Coronary artery (tissue), 2 donors: ENCODE measurements at regions not wholly inside any gene's neighbourhood (a gene's known extent, or its start where the extent isn't known, plus 50 kb on each side); places are given as distances from the start of the nearest gene placed in this dataset.
A peak's percentile ranks its signal among the peaks of the same experiment; 100 is the strongest.

Experiments
- DNase-seq: peaks from one replicate; pipeline ENCODE4 v3.0.0-alpha.2; 2017; ENCODE audit warnings: low spot score
- H3K27ac ChIP-seq, 2 donors: fragments of 200-600 bp; sonication (generic); one replicate each; pipeline ENCODE4 v1.5.1; 2016 to 2019
- H3K4me3 ChIP-seq: fragments of 200-600 bp; sonication (generic); 2 replicates; pipeline ENCODE4 v1.5.1; 2016; ENCODE audit warnings: mild to moderate bottlenecking, moderate library complexity
- TF ChIP-seq, protein P1 (sequence below): fragments of 200-600 bp; sonication (generic); IDR thresholded peaks from one replicate; pipeline ENCODE4 v1.5.1; 2019; ENCODE audit warnings: antibody characterized with exemption

DNA sequence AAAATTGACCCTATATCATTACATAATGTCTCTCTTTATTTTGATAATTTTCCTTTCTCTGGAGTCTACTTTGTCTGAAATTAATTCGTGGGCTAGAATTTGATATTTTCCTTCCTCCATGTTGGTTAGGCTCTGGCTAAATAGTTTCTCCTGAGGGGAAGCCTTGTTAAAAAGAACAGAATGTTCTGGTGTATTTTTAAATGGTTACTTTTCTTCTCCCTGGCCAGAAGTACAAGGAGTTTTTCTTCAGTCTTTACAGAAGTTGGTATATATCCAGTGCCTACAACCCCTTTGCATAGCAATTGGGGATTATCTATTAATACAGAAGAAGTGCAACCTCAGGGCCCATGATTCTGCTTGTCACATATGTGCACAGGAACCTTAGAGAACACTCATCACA is 185.6 kb upstream of the RAB4A start:
- TF ChIP-seq, protein P1, sequence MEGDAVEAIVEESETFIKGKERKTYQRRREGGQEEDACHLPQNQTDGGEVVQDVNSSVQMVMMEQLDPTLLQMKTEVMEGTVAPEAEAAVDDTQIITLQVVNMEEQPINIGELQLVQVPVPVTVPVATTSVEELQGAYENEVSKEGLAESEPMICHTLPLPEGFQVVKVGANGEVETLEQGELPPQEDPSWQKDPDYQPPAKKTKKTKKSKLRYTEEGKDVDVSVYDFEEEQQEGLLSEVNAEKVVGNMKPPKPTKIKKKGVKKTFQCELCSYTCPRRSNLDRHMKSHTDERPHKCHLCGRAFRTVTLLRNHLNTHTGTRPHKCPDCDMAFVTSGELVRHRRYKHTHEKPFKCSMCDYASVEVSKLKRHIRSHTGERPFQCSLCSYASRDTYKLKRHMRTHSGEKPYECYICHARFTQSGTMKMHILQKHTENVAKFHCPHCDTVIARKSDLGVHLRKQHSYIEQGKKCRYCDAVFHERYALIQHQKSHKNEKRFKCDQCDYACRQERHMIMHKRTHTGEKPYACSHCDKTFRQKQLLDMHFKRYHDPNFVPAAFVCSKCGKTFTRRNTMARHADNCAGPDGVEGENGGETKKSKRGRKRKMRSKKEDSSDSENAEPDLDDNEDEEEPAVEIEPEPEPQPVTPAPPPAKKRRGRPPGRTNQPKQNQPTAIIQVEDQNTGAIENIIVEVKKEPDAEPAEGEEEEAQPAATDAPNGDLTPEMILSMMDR, result no peak
- no peak for DNase-seq
- H3K4me3 ChIP-seq, result no peak overlapping the region
- H3K27ac ChIP-seq, result peak overlapping the region; percentile 77 to 80

DNA sequence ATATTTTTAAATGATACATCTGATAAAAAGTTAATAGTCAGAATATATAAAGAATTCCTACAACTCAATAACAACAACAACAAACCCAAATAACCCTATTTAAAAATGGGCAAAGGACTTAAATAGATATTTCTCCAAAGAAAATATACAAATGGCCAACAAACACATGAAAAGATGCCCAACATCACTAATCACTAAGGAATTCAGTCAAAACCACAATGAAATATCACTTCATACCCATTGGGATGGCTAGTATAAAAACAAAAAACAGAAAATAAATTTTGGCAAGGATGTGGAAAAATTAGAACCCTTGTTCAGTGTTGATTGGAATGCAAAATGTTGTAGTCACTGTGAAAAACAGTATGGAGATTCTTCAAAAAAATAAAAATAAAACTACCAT is 184.8 kb upstream of the RAB4A start:
- TF ChIP-seq, protein P1, result no peak
- peak overlapping the region; percentile 67 to 77 for H3K27ac ChIP-seq
- no peak overlapping the region for H3K4me3 ChIP-seq
- no peak for DNase-seq

DNA sequence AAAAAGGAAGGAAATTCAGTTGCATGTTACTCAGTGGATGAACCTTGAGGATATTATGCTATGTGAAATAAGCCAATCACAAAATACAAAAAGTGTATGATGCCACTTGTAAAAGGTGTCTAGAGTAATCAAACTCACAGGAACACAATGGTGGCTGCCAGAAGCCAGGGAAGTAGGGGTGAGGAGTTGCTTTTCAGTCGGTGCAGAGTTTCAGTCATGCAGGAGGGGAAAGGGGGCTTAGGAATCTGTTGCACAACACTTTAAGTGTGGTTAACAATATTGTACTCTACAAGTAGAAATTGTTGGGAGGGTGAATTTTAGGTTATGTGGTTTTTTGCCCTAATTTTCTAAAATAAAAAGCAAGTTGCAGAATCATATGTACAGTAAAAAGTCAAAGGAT is 184.2 kb upstream of the RAB4A start:
- H3K27ac ChIP-seq, result peak overlapping the region; percentile 67 to 77
- H3K4me3 ChIP-seq, result no peak overlapping the region
- TF ChIP-seq, protein P1, result no peak
- no peak for DNase-seq

DNA sequence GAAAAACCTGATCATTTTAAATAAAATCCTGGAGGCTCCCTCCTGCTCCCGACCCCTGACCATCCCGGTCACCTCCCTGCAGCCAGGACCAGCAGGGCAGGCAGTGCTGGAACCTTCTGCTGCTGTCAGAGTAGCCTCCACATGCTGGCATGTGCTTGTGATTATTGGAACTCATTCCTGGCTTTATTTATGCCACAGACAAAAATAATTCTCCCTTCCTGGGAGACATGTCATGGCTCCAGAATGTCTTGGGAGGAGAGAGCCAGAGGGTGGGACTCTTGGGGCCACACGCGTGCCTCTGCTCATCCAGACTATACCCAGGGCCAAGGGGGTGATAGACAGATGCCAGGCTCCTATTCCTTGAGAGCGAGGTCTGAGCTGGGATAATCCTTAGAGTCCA is 183.6 kb upstream of the RAB4A start:
- TF ChIP-seq, protein P1, result no peak
- peak overlapping the region; percentile 74 to 77 for H3K27ac ChIP-seq
- H3K4me3 ChIP-seq, result no peak overlapping the region
- DNase-seq, result no peak

DNA sequence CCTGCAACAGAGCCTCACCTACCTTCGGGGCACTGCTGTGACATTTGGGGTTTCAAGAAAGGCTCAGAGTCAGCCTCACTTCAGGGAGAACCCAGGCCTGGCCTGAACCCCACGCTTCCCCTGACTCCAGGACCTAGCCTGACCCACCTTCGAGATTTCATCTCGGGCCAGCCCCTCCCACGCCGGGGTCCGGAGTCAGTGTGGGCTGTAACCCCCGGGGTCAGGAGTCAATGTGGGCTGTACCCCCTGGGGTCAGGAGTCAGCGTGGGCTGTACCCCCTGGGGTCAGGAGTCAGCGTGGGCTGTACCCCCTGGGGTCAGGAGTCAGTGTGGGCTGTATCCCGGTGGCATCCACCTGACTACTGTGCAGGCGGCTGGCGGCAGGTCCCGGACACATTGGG is 183.0 kb upstream of the RAB4A start:
- no peak for DNase-seq
- no peak overlapping the region for H3K4me3 ChIP-seq
- H3K27ac ChIP-seq, result peak overlapping the region; percentile 74 to 77
- TF ChIP-seq, protein P1, result no peak

DNA sequence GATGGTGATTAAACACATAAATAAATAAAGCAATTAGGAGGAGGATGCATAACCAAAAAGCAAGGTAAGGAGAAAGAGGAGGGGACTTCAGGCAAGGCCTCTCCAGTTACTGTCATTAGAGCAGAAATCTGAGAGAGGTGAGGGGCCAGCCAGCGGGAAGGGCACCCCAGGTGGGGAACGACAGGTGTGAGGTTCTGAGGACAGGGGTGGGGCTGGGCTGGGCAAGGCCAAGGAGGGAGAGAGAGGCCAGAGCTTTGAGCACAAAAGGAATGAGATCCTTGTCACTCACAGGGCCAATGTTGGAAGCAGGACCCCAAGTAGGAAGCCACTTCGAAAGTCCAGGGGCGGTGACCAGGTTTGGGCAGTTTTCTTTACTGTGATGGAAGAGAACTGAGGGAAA is 182.2 kb upstream of the RAB4A start:
- Histone ChIP-seq H3K4me3 (no peak overlapping the region), H3K27ac (no peak overlapping the region)
- DNase-seq, result no peak
- TF ChIP-seq, protein P1, result no peak

DNA sequence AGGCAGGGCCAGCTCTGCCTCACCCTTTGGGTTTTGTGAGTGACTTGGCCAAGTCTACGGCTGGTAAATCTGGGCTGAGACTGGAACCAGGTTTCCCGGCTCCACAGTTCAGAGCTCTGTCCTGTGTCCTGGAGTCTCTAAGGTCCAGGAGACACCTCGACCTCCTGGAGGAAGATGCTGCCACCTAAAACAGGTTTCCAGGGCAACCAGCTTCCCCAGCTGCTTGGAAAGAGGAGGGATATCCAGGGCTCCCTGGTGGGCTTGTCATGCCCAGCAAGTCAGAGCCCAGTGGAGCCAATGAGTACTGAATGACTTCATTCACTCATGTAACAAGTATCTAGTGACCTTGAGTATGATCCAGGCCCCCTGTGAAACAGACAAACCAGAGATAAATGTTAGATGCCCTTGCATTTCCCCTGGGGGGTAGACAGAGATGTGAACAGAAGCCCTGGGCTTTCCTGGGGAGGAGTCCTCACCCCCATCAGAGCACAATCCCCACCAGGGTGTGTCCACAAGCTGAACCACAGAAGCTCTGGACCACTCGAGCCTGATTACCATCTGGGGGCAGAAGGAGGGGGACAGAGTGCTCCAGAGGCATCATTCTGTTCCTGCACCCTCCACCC is 181.2 kb upstream of the RAB4A start:
- TF ChIP-seq, protein P1, result no peak
- DNase-seq, result no peak
- Histone ChIP-seq H3K27ac (no peak overlapping the region), H3K4me3 (no peak overlapping the region)
